Mucosa of gallbladder (tissue), 1 donor: ENCODE measurements at regions not wholly inside any gene's neighbourhood (a gene's known extent, or its start where the extent isn't known, plus 50 kb on each side); places are given as distances from the start of the nearest gene placed in this dataset.

Source experiments
- DNase-seq: peaks from one replicate; pipeline ENCODE4 v3.0.0-alpha.2; 2020; ENCODE audit warnings: low spot score
- donor health status: DM: no; HTN: no; CAD: no.

- no peak for DNase-seq
Measured at GRCh38 chr6:41470331-41471063, 75.7 kb upstream of the FOXP4 start.

GRCh38 chr6:41471064-41471895 is 74.9 kb upstream of the FOXP4 start:
- no peak for DNase-seq

- no peak for DNase-seq
Measured at GRCh38 chr6:41474213-41474933, 71.8 kb upstream of the FOXP4 start.

GRCh38 chr6:41475164-41475563 is 71.0 kb upstream of the FOXP4 start:
- DNase-seq: no peak

GRCh38 chr6:41475737-41476357 is 70.3 kb upstream of the FOXP4 start:
- DNase-seq: no peak

- DNase-seq: no peak
Measured at GRCh38 chr6:41476401-41476800, 69.8 kb upstream of the FOXP4 start.

- DNase-seq: no peak
Measured at GRCh38 chr6:41477572-41477971, 68.6 kb upstream of the FOXP4 start.

GRCh38 chr6:41483943-41484342 is 62.2 kb upstream of the FOXP4 start:
- DNase-seq: no peak

- DNase-seq: no peak
Measured at GRCh38 chr6:41487860-41488432, 58.2 kb upstream of the FOXP4 start.

- DNase-seq: no peak
Measured at GRCh38 chr6:41488433-41489119, 57.6 kb upstream of the FOXP4 start.

- no peak for DNase-seq
Measured at GRCh38 chr6:41489120-41489851, 56.9 kb upstream of the FOXP4 start.

GRCh38 chr6:41492261-41492891 is 53.8 kb upstream of the FOXP4 start:
- no peak for DNase-seq

GRCh38 chr6:41494212-41495110 is 51.7 kb upstream of the FOXP4 start:
- no peak for DNase-seq
